Cardiac fibroblast (primary cell): ENCODE measurements at regions not wholly inside any gene's neighbourhood (a gene's known extent, or its start where the extent isn't known, plus 50 kb on each side); places are given as distances from the start of the nearest gene placed in this dataset.
A peak's percentile ranks its signal among the peaks of the same experiment; 100 is the strongest.

Experiments used
- DNase-seq, 2 donors: peaks; one replicate each; pipeline versions ENCODE4 v3.0.0 to v3.0.0-alpha.2; 2010; ENCODE audit warnings: low read depth in 2 of 2
- H3K4me3 ChIP-seq, 2 donors: replicated peaks in 1 of 2; 1 replicate in 1 of 2; 2 replicates in 1 of 2; pipeline ENCODE4 v1.5.1; 2011; ENCODE audit warnings: low read depth in 2 of 2, low read length in 2 of 2, mild to moderate bottlenecking in 2 of 2, moderate library complexity in 1 of 2
- TF ChIP-seq, protein P1 (sequence below): IDR thresholded peaks from one replicate; pipeline ENCODE4 v1.5.1; 2011; ENCODE audit warnings: low read depth, mild to moderate bottlenecking, low read length, inconsistent platforms

- H3K4me3 ChIP-seq, result no peak overlapping the region
- DNase-seq, result peak in 1 of 2 donors; percentile 27
- TF ChIP-seq, protein P1, sequence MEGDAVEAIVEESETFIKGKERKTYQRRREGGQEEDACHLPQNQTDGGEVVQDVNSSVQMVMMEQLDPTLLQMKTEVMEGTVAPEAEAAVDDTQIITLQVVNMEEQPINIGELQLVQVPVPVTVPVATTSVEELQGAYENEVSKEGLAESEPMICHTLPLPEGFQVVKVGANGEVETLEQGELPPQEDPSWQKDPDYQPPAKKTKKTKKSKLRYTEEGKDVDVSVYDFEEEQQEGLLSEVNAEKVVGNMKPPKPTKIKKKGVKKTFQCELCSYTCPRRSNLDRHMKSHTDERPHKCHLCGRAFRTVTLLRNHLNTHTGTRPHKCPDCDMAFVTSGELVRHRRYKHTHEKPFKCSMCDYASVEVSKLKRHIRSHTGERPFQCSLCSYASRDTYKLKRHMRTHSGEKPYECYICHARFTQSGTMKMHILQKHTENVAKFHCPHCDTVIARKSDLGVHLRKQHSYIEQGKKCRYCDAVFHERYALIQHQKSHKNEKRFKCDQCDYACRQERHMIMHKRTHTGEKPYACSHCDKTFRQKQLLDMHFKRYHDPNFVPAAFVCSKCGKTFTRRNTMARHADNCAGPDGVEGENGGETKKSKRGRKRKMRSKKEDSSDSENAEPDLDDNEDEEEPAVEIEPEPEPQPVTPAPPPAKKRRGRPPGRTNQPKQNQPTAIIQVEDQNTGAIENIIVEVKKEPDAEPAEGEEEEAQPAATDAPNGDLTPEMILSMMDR, result no peak
These were observed 64.4 kb upstream of the BTG1 start for GRCh38 chr12:92210071-92210470.

DNA sequence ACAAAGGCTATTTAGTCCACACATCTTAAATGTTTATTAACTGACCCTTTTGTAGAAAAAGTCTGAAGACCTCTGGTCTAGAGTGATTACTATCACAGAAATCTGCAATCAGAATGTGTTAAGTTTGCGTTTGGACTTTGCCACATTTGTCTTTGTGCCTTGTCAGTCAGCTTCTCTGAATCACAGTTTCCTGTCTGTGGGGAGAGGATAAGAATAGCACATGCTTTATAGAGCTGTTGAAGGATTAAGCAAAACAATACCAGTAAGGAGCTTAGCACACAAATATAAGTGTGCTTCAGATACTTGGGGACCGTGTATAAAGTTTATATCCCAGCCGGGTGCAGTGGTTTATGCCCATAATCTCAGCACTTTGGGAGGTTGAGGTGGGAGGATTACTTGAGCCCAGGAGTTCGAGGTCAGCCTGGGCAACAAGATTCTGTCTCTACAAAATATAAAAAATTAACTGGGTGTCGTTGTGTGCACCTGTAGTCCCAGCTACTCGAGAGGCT lies 63.0 kb upstream of the BTG1 start:
- H3K4me3 ChIP-seq, result no peak overlapping the region
- TF ChIP-seq, protein P1, result no peak
- peak; percentile 61 to 74 for DNase-seq

GRCh38 chr12:92206596-92206995 lies 61.0 kb upstream of the BTG1 start:
- no peak overlapping the region for H3K4me3 ChIP-seq
- TF ChIP-seq, protein P1, result no peak
- peak in 1 of 2 donors; percentile 17 for DNase-seq

DNA sequence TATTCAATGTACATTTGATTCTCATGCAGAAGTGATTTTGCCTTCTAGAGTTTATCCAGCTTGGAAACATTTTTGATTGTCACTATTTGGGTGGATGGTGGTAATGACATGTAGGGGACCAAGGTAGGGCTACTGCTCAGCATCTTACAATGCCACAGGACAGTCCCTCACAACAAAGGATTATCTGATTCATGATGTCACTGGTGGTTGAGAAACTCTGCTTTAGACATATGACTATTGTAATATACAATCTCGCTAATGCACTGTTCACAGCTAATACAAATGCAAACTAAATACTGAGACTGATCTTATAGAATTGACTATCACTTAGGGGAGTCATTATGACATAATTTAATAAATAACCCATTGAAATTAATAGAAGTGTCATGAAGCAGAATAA lies 60.4 kb upstream of the BTG1 start:
- TF ChIP-seq, protein P1, result no peak
- H3K4me3 ChIP-seq, result no peak overlapping the region
- no peak for DNase-seq

DNA sequence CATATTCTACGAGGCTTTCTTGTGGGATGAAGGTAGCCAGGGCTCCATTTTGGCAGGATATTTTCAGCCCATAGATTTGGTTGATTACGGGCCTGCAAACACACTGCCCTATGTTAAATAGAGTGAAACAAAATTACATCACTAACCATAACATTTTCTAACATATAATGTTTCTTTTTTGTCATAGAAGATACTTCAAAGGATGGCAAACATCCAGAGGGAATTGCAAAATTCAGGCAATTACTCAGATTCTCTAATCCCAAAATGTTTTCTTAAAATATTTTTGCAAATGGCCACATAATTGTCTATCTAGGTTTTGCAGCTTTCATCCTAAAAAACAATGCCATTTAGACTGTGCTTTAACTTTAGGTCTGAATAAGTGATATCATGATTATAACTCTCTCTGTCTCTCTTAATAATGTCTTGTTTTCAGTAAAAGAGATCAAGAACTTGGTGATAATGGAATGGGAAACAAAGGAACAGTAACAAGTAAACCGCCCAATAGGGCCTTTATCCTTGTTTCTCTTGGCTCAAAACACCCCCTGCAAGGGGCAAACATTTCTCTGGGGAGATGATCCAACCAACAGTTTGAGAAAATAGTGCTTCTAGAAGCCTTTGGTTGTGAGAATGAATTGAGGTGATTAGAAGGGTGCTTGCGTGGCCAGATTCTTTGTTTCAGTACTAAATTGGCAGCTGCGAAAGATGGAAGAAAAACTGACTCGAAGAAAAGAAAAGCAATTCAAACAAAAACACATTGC lies 54.4 kb upstream of the BTG1 start:
- TF ChIP-seq, protein P1, result no peak
- H3K4me3 ChIP-seq, result no peak overlapping the region
- DNase-seq, result peak; percentile 50 to 84

DNA sequence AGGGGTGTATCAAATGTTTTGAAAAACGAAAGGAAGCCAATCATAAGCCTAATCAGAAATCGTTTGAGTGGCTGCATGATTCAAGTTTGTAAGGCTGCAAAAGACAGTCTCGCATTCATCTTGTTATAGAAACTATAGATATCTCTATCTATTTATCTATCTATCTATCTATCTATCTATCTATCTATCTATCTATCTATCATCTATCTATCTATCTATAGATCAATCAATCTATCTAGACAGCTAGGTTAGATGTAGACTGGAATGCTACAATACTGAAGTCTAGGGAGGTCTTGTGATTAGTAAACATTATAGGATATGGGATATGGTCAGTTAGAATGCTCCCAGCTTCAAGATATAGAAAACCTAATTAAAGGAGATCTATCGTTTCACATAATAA lies 52.2 kb upstream of the BTG1 start:
- no peak for DNase-seq
- no peak overlapping the region for H3K4me3 ChIP-seq
- TF ChIP-seq, protein P1, result no peak

DNA sequence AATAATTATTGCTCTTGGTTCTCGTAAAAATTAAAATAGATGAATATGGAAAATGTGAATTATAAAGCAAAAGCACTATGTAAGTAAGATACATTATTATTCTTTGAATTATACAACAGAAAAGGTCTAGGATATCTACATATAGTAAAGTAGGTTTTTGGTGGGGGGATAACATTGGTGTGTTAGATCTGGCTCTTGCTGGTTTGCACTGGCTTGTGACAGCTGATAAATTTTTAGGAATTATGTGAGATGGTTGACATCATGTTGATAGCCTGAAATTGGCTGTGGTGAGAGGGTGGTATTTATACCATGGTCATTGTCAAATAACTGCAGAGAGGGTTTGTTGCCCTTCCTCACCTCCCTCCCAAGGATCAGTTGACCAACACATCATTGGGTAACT lies 50.7 kb upstream of the BTG1 start:
- no peak overlapping the region for H3K4me3 ChIP-seq
- no peak for DNase-seq
- TF ChIP-seq, protein P1, result no peak
